ENCODE measurements at regions not wholly inside any gene's neighbourhood (a gene's known extent, or its start where the extent isn't known, plus 50 kb on each side); places are given as distances from the start of the nearest gene placed in this dataset.
"Not testable (repeated sequence)": the region's sequence is repeated elsewhere in the genome, so short reads cannot be mapped to it uniquely, and the experiment has no call there.

DNA sequence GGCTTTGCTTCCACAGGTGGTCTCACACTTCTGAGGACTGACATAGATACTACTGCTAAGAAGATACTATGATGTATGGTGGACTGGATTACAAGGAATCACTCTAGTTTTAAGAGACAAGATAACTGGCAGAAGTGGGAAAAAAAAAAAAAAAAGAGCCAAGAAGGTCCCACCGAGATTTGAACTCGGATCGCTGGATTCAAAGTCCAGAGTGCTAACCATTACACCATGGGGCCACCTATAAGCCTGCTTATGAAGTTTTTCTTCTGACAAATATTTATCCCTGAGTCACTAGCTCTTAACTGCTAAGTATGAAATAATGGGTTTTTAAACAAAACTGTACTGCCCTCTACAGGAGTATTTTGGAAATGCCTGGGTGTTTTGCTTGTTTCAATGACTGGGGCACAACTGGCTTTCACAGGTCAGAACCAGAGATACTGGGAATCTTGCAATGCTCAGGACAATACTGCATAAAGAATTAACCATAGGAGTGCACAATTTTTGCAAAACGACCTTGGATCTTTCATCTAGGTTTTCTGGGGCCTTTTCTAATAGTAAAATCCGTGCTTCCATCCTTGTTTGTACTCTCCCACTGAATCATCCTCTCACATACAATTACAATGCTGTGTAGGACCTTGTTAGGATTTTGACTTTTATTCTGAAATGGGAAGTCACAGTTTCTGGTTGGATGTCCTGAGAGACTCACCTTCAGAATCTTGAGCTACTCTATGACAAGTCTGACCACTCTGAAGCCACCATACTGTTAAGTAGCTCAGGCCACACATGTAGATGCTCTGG is 116.3 kb downstream of the OR2B2 start:
- POLR2A ChIA-PET, result interaction anchor here (1.0 to 4.0 kb wide), 10 partner anchors 12 to 664 kb away, joined by 3 to 23 read pairs (median 4); a partner anchor contains a TSS
- Mint-ChIP-seq H3K9me3 (no peaks in the 10 kb centered on the region), H3K27me3 (peaks cover 6 to 11% (median 7%) of the 10 kb centered on the region in 5 donors), H3K4me1 (peaks cover 8 to 28% (median 24%) of the 10 kb centered on the region in 4 donors), H3K4me3 (peak overlapping the region in 1 of 10 donors; percentile 14), H3K27ac (peak overlapping the region in 6 of 10 donors; percentile 28 to 72 (median 51)), H3K36me3 (no peaks in the 10 kb centered on the region)
- ATAC-seq (peak; percentile 53 to 66), DNase-seq (peak in 8 of 10 donors; percentile 45 to 89 (median 74))

DNA sequence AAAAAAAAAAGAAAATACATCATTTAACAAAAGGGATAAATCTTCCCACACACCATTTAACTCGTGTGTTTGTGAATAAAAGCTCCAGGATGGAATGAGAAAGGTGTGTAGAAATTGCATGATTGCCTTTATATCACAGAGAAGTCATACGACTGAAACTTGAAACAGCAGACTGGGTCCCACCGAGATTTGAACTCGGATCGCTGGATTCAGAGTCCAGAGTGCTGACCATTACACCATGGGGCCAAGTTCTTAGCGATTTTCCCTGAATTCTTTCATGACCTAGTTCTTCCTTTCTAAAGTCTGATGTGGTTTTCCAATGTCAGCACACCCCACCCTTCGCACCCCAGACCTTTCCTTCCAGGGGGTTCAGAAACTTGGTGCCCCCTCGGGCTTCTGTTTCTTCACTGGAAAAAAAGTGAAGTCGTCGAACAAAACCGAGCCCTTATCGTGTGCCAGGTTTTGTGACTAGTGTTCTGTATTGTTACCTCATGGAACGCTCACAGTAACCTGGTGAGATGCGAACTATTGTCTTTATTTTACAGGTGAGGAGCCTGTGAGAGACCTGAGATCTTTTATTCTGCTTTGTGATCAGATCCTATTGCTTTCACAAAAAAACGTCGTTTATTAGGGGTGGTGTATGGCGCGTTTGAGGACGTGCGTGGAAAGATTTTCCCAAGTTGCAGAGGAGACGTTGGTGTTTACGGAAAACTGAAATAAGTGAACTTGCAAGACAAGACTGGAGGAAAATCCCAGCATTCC is 120.8 kb downstream of the OR2B2 start:
- POLR2A ChIA-PET, result interaction anchor here (0.6 to 0.7 kb wide), 2 partner anchors 29 to 697 kb away, joined by 3 to 4 read pairs; no protein-coding TSS in a partner anchor
- H3K27ac Mint-ChIP-seq, result peak overlapping the region in 4 of 10 donors; percentile 16 to 75 (median 50)
- peaks cover 8 to 26% (median 23%) of the 10 kb centered on the region in 4 donors for H3K4me1 Mint-ChIP-seq

DNA sequence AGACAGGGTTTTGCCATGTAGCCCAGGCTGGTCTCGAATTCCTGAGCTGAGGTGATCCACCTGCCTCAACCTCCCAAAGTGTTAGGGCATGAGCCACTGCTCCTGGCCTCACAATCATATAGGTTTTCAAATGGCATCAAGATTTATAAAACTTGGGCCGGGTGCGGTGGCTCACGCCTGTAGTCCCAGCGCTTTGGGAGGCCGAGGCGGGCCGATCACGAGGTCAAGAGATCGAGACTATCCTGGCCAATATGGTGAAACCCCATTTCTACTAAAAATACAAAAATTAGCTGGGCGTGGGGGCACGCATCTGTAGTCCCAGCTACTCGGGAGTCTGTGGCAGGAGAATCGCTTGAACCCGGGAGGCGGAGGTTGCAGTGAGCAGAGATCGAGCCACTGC is 123.8 kb downstream of the OR2B2 start:
- POLR2A ChIA-PET, H3K36me3 Mint-ChIP-seq, H3K27ac Mint-ChIP-seq, H3K9me3 Mint-ChIP-seq, ATAC-seq, DNase-seq, H3K4me3 Mint-ChIP-seq: not testable (repeated sequence)
- Mint-ChIP-seq H3K27me3 (peaks cover 12 to 30% (median 25%) of the 10 kb centered on the region in 5 donors), H3K4me1 (peaks cover 8 to 23% (median 21%) of the 10 kb centered on the region in 4 donors)

More for the DNA sequence above, 120.8 kb downstream of the OR2B2 start:
- Mint-ChIP-seq H3K27me3 (peaks cover 9 to 16% (median 11%) of the 10 kb centered on the region in 5 donors), H3K9me3 (no peaks in the 10 kb centered on the region), H3K4me3 (peak overlapping the region; percentile 77 to 91 (median 84)), H3K36me3 (no peaks in the 10 kb centered on the region)
- ATAC-seq, result no peak
- no peak for DNase-seq

DNA sequence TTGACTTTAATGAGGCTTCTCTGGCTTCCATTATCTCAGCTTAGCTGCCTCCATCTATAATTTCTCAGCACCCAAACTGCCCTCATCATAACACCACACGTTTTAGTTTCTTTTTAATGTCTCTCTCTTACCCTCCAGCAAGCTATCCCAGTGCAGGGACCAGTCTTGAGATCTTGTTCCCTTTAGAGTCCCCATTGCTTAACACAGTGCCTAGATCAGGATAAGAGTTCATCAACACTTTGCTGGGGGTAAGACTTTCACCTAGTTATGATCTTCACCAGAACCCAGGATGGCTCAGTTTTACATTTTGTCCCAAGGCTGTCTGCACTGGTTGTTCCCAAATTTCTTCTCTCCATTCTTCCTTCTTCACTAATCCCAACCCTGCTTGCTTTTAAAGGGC is 126.1 kb downstream of the OR2B2 start:
- ATAC-seq (no peak), DNase-seq (no peak)
- peaks cover 0 to under 1% (median 0%) of the 10 kb centered on the region in 4 donors for H3K4me1 Mint-ChIP-seq
- POLR2A ChIA-PET, result no interaction called here
- no peak overlapping the region for H3K4me3 Mint-ChIP-seq
- H3K27me3 Mint-ChIP-seq, result peaks cover 7 to 25% (median 16%) of the 10 kb centered on the region in 5 donors
- no peaks in the 10 kb centered on the region for H3K36me3 Mint-ChIP-seq
- no peaks in the 10 kb centered on the region for H3K9me3 Mint-ChIP-seq
- H3K27ac Mint-ChIP-seq, result no peak overlapping the region

DNA sequence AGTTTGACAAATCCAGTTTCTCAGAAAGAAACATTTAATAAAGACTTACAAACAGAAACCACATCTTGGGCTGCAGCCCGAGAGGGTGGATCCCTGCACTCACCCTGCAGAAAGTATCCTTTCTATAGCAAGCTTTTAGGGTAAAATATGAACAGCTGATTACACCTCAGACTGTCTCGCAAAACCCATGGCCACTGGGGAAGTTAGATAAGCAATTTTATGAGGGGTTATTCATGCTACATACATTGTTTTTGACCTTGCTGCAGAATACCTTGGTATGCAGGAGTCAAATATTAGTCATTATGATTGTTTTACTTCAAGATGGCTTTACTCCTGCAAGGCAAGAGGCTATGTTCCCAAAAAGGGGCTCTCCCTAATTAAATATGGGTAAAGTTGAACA is 126.9 kb downstream of the OR2B2 start:
- Mint-ChIP-seq H3K4me1 (no peaks in the 10 kb centered on the region), H3K27me3 (peaks cover 7 to 30% (median 16%) of the 10 kb centered on the region in 5 donors), H3K4me3 (no peak overlapping the region), H3K9me3 (no peaks in the 10 kb centered on the region), H3K36me3 (no peaks in the 10 kb centered on the region), H3K27ac (no peak overlapping the region)
- DNase-seq (no peak), ATAC-seq (no peak)
- POLR2A ChIA-PET, result no interaction called here

DNA sequence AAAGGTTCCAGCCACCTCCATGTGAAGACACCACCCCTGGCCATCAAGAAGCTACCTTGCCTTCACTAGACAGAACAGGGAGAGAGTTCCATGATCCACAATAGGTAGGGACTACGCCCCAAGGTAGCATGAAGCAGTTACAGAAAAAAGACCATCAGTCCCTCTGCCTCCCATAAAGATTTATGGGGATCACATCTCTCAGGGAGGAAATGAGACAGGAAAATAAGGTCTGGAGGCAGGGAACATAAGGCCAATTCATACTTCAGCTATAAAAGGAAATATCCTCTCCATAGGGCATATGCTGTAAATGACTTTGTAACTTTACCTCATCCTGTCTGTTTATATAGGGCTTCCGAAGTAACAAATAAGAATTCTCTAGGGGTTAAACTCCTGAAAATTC is 129.4 kb downstream of the OR2B2 start:
- POLR2A ChIA-PET, result no interaction called here
- no peaks in the 10 kb centered on the region for H3K9me3 Mint-ChIP-seq

DNA sequence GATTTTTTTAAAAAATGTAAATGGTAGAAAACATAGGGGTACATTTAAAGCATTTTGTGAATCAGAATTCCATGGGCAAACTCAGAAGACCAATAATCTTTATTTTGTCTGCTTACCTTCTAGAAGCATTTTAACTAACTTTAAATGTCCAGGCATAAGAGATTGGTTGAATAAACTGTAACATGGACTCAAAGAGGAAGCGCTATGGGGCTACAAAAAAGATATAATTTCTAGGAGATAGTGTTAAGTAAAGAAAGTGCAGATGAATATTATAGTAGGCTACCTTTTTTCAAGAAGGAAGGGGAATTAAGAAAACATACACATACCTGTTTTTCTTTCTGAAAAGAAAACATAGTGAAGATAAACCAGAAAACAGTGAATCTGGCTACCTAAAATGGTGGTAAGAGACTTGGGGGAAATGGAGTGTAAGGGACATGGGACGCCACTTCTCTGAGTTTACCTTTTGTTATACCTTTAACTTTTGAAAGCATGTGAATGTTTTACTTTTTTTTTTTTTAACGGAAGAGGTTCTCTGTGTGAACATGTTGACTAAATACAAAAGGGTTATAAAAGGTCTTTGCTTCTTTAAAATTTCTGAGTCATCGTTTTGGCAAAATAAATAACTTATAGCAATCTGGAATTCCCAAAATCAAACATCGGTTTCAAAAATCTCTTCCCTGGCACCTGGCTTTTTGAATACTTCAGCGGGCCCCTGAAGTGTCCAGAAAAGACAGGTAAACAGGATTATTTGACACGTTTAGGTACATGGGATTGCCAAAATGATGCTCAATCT is 133.4 kb downstream of the OR2B2 start:
- H3K36me3 Mint-ChIP-seq, result no peaks in the 10 kb centered on the region
- ATAC-seq (no peak), DNase-seq (no peak)
- peaks cover 0 to 5% (median 0%) of the 10 kb centered on the region in 4 donors for H3K4me1 Mint-ChIP-seq
- POLR2A ChIA-PET, result no interaction called here
- peaks cover 0 to 1% (median 0%) of the 10 kb centered on the region in 9 donors for H3K9me3 Mint-ChIP-seq
- H3K4me3 Mint-ChIP-seq, result no peak overlapping the region
- H3K27ac Mint-ChIP-seq, result no peak overlapping the region
- peaks cover 3 to 26% (median 15%) of the 10 kb centered on the region in 5 donors for H3K27me3 Mint-ChIP-seq

More for the DNA sequence above, 129.4 kb downstream of the OR2B2 start:
- ATAC-seq, result no peak
- no peak for DNase-seq
- Mint-ChIP-seq H3K27ac (no peak overlapping the region), H3K36me3 (no peaks in the 10 kb centered on the region), H3K4me3 (no peak overlapping the region), H3K27me3 (peaks cover 3 to 30% (median 18%) of the 10 kb centered on the region in 5 donors), H3K4me1 (no peaks in the 10 kb centered on the region)

DNA sequence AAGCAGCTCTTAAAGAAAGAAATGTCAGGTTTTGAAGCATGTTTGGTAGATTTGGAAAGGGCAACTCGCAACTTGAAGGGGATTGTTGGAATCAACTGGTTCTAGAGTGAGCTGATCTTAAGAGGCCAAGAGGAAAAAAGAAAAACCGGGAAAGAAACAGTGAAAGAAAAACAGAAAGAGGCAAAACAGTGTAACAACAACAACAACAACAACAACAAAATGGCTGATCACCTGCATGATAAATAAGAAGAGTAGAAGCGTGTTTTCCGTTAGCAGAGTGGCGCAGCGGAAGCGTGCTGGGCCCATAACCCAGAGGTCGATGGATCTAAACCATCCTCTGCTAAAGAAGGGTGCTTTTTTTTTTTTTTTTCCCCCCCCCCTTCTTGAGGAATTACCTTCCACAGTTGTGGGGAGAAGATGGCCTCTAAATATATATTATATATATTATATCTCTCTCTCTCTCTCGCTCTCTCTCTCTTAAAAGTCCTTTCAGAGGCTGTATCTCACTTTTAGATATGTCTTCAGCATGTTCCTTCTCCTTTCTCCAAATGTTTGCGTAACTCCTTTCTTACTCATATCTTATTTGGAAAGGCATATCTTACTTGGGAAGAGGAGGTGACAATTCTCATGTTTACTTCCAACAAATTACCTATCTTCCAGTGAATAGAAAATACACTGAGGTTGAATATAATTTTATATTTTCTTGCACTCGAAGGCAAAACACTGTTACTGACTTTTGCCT is 134.4 kb downstream of the OR2B2 start:
- Mint-ChIP-seq H3K36me3 (no peaks in the 10 kb centered on the region), H3K27ac (peak overlapping the region in 1 of 10 donors; percentile 46), H3K9me3 (peaks cover 0 to 1% (median 0%) of the 10 kb centered on the region in 9 donors), H3K27me3 (peaks cover 3 to 23% (median 12%) of the 10 kb centered on the region in 5 donors), H3K4me1 (peaks cover 0 to 16% (median 0%) of the 10 kb centered on the region in 4 donors), H3K4me3 (no peak overlapping the region)
- POLR2A ChIA-PET, result interaction anchor here (0.6 kb wide), 1 partner anchor 115 kb away, joined by 3 read pairs; no protein-coding TSS in a partner anchor
- DNase-seq (no peak), ATAC-seq (no peak)

DNA sequence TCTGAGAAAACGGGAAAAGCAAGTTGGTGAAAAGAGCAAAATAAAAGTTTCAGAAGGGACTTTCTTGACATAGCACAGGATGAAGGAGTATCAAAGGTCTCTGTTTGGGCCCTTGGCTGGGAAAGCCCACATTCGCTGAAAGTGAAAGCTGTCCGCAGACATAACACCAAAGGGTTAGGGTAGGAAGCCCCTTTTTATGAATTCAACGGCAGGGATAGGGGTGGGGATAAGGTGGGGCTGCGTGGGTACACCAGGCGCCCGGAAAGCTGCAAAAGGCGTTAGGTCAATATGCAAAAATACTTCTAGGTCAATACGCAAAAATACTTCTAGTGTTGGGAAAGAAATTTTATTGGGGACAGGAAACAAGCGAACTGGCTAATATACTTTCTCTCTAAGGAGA is 135.1 kb downstream of the OR2B2 start:
- peaks cover 0 to 1% (median 0%) of the 10 kb centered on the region in 9 donors for H3K9me3 Mint-ChIP-seq
- POLR2A ChIA-PET, result interaction anchor here (0.6 kb wide), 1 partner anchor 115 kb away, joined by 3 read pairs; no protein-coding TSS in a partner anchor
- DNase-seq (no peak), ATAC-seq (no peak)
- H3K4me3 Mint-ChIP-seq, result no peak overlapping the region
- H3K27me3 Mint-ChIP-seq, result peaks cover 3 to 23% (median 12%) of the 10 kb centered on the region in 5 donors
- H3K27ac Mint-ChIP-seq, result no peak overlapping the region
- no peaks in the 10 kb centered on the region for H3K36me3 Mint-ChIP-seq
- H3K4me1 Mint-ChIP-seq, result peaks cover 2 to 22% (median 5%) of the 10 kb centered on the region in 4 donors

DNA sequence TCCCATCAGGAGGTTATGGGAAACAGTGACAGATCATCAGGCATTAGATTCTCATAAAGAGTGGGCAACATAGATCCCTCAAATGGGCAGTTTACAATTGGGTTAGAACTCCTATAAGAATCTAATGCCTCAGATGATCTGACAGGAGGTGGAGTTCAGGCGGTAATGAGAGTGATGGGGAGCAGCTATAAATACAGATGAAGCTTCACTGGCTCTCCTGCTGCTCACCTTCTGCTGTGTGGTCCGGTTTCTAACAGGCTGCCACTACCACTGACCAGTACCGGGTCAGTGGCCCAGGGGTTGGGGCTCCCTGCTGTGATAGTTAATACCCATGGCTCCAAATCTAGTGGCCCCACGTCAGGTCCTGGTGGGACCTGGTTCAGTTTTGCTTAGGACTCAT is 135.7 kb downstream of the OR2B2 start:
- H3K27me3 Mint-ChIP-seq, result peaks cover 3 to 23% (median 12%) of the 10 kb centered on the region in 5 donors
- DNase-seq, result no peak
- ATAC-seq, result no peak
- no peak overlapping the region for H3K4me3 Mint-ChIP-seq
- H3K4me1 Mint-ChIP-seq, result peaks cover 5 to 25% (median 8%) of the 10 kb centered on the region in 4 donors
- H3K36me3 Mint-ChIP-seq, result no peaks in the 10 kb centered on the region
- POLR2A ChIA-PET, result no interaction called here
- H3K27ac Mint-ChIP-seq, result no peak overlapping the region
- peaks cover 0 to 1% (median 0%) of the 10 kb centered on the region in 9 donors for H3K9me3 Mint-ChIP-seq

DNA sequence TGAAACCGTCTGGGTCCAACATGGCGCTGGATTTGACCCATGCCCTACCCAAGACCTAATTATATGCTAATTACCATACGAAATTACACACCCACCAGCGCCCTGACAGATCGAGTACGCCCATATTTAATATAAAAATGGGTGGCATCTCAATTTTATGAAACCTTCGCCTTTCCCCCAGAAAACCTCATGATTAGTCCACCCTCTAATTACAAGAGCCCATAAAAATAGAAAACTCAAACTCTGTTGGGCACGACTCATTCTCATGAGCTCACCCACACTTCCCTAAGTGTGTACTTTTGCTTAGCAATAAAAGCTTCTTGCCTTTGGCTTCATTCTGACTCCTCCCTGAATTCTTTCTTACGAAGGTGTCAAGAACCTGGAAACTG is 136.4 kb downstream of the OR2B2 start:
- DNase-seq, result no peak
- Mint-ChIP-seq H3K27me3 (peaks cover 3 to 23% (median 11%) of the 10 kb centered on the region in 5 donors), H3K36me3 (no peaks in the 10 kb centered on the region), H3K9me3 (peaks cover 0 to 1% (median 0%) of the 10 kb centered on the region in 9 donors), H3K4me3 (no peak overlapping the region), H3K4me1 (peaks cover 8 to 28% (median 9%) of the 10 kb centered on the region in 4 donors), H3K27ac (no peak overlapping the region)
- no peak for ATAC-seq
- POLR2A ChIA-PET, result no interaction called here

All from naive thymus-derived CD8-positive, alpha-beta T cell (primary cell).